Right lobe of liver (tissue), 4 donors: ENCODE measurements at regions not wholly inside any gene's neighbourhood (a gene's known extent, or its start where the extent isn't known, plus 50 kb on each side); places are given as distances from the start of the nearest gene placed in this dataset.

Experiments used
- CTCF ChIP-seq, 4 donors: fragments of 200-600 bp in 3 of 4; fragments of 450-650 bp in 1 of 4; IDR thresholded peaks; one replicate each; pipeline versions ENCODE4 v1.5.1 to v1.8.0; 2016 to 2022; ENCODE audit warnings: antibody characterized with exemption in 4 of 4, mild to moderate bottlenecking in 2 of 4
- POLR2A ChIP-seq: fragments of 450-650 bp; IDR thresholded peaks from one replicate; pipeline ENCODE4 v1.6.1; 2017; ENCODE audit warnings: antibody characterized with exemption, mild to moderate bottlenecking
- donor health status: DM: no; HTN: no; CAD: no.
- donor health status: DM: no; HTN: no; CAD: no.
- donor health status: DM: no; HTN: yes; CAD: no.

- TF ChIP-seq CTCF (IDR thresholded peaks at IDR 0.05) (no peak), POLR2A (no peak)
Measured at GRCh38 chr12:58361056-58361455, 419.7 kb downstream of the ATP23 start.
